ENCODE measurements at regions not wholly inside any gene's neighbourhood (a gene's known extent, or its start where the extent isn't known, plus 50 kb on each side); places are given as distances from the start of the nearest gene placed in this dataset.

- TF ChIP-seq CTCF (IDR thresholded peaks at IDR 0.05): no peak
- TF ChIP-seq POLR2A (IDR thresholded peaks at IDR 0.05): no peak
- no peak for TF ChIP-seq POLR2AphosphoS5 (IDR thresholded peaks at IDR 0.05)
- TF ChIP-seq EP300 (IDR thresholded peaks at IDR 0.05; ENCODE audit: low read depth): no peak
Measured at GRCh38 chr7:52712938-52713337, 322.5 kb upstream of the POM121L12 start.
